Ovary (tissue), 7 donors: ENCODE measurements at regions not wholly inside any gene's neighbourhood (a gene's known extent, or its start where the extent isn't known, plus 50 kb on each side); places are given as distances from the start of the nearest gene placed in this dataset.

ENCODE experiments used
- DNase-seq, 5 donors: peaks; one replicate each; pipeline ENCODE4 v3.0.0-alpha.2; 2019 to 2020
- H3K27ac ChIP-seq, 2 donors: fragments of 200-600 bp; one replicate each; pipeline versions ENCODE4 v1.5.1 to v1.8.0; 2019 to 2022
- H3K27me3 ChIP-seq: fragments of 200-600 bp; one replicate; pipeline ENCODE4 v1.8.0; 2022
- H3K36me3 ChIP-seq: fragments of 200-600 bp; sonication (generic); one replicate; pipeline ENCODE4 v1.5.1; 2019
- H3K4me1 ChIP-seq: one replicate; pipeline ENCODE4 v1.8.1; 2013; ENCODE audit warnings: mild to moderate bottlenecking, moderate library complexity; ENCODE audit not compliant: insufficient read depth
- H3K4me3 ChIP-seq: fragments of 200-600 bp; sonication (generic); one replicate; pipeline ENCODE4 v1.5.1; 2017
- H3K9me3 ChIP-seq, 2 donors: fragments of 200-600 bp in 1 of 2; sonication (generic) in 1 of 2; one replicate each; pipeline versions ENCODE4 v1.5.1 to v1.8.1; 2013 to 2019; ENCODE audit warnings: mild to moderate bottlenecking in 1 of 2, moderate library complexity in 1 of 2
- EP300 ChIP-seq: sonication (generic); formaldehyde crosslinking; IDR thresholded peaks from one replicate; pipeline ENCODE4 v1.6.1; 2017; ENCODE audit warnings: antibody characterized with exemption
- POLR2A ChIP-seq: fragments of 450-650 bp; IDR thresholded peaks from one replicate; pipeline ENCODE4 v1.6.1; 2017; ENCODE audit warnings: antibody characterized with exemption, mild to moderate bottlenecking, moderate library complexity
- WGBS, 3 donors: extraction: QIAGEN DNeasy Blood & Tissue Kit in 1 of 3; methylation state at CpG; one replicate each; pipeline versions ENCODE4 v1.1.5 to v1.1.7; 2013 to 2017; 5-methylcytosine and 5-hydroxymethylcytosine counted together
- intact Hi-C, 4 donors: fragments of 100-400 bp; cut with DNase I; formaldehyde crosslinking; loops; one replicate each; pipeline versions ENCODE4 v1.11.0 to v1.15.1; 2022 to 2023
- TF ChIP-seq, protein P1 (sequence below), 3 donors: fragments of 450-650 bp in 2 of 3; fragments of 200-600 bp in 1 of 3; IDR thresholded peaks; one replicate each; pipeline versions ENCODE4 v1.5.1 to v1.8.0; 2016 to 2022; ENCODE audit warnings: antibody characterized with exemption in 3 of 3, mild to moderate bottlenecking in 1 of 3
- donor health status: DM: no; HTN: no; CAD: no; lungs with moderate emphysema.
- donor health status: DM: no; HTN: no; CAD: no.
- donor health status: Bipolar disorder and iron deficiency.
- donor health status: DM: no; HTN: no; CAD: no.
- donor health status: DM: yes; HTN: yes; CAD: no.

DNA sequence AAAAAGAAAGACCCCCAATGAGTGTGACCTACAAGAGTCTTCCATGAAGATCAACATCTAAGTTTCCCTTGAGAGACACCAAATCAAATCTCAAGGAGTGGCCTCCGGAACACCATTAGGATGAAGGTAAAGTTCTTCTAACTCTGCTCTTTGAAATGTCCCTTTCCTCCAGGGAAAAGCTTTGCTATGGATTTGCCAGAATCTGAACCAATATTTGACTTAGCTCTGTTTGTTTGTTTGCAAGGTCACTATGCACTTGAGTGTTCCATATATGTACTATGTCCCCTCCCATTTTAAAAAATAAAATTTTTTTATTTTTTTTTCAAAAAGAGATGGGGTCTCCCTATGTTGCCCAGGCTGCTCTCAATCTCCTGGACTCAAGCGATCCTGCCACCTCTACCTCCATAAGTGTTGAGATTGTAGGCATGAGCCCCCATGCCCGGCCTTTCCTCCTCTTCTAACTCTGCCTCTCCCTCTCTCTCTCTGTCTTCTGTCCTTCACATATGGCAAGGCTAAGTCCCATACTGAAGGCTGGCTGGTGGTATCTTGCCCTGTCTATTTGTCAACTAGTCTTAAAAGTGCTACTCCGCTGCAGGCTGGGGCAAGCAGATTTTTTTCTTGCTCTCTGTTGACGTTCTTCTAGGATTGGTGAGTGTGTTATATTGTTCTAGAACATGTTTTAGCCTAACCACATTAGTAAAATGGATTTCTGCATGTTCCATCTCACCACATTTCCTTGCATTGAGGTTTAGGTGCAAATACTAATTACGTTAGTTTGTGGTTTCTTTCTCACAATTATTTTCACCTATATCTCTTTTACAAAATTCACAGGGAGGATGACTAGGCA is 276.7 kb upstream of the DYNLRB2 start:
- H3K27me3 ChIP-seq: no peaks in the 10 kb centered on the region
- no peaks in the 10 kb centered on the region for H3K36me3 ChIP-seq
- no peak overlapping the region for H3K4me3 ChIP-seq
- intact Hi-C loops: no loop called here
- DNase-seq: no peak
- 92 to 94% (median 93%) methylated on average over 6 of the region's 6 CpGs for WGBS, 3 donors
- H3K27ac ChIP-seq: no peak overlapping the region
- H3K4me1 ChIP-seq: no peaks in the 10 kb centered on the region
- no peaks in the 10 kb centered on the region for H3K9me3 ChIP-seq
- TF ChIP-seq, protein P1, sequence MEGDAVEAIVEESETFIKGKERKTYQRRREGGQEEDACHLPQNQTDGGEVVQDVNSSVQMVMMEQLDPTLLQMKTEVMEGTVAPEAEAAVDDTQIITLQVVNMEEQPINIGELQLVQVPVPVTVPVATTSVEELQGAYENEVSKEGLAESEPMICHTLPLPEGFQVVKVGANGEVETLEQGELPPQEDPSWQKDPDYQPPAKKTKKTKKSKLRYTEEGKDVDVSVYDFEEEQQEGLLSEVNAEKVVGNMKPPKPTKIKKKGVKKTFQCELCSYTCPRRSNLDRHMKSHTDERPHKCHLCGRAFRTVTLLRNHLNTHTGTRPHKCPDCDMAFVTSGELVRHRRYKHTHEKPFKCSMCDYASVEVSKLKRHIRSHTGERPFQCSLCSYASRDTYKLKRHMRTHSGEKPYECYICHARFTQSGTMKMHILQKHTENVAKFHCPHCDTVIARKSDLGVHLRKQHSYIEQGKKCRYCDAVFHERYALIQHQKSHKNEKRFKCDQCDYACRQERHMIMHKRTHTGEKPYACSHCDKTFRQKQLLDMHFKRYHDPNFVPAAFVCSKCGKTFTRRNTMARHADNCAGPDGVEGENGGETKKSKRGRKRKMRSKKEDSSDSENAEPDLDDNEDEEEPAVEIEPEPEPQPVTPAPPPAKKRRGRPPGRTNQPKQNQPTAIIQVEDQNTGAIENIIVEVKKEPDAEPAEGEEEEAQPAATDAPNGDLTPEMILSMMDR (IDR thresholded peaks at IDR 0.05): no peak
- TF ChIP-seq EP300 (no peak), POLR2A (no peak)

DNA sequence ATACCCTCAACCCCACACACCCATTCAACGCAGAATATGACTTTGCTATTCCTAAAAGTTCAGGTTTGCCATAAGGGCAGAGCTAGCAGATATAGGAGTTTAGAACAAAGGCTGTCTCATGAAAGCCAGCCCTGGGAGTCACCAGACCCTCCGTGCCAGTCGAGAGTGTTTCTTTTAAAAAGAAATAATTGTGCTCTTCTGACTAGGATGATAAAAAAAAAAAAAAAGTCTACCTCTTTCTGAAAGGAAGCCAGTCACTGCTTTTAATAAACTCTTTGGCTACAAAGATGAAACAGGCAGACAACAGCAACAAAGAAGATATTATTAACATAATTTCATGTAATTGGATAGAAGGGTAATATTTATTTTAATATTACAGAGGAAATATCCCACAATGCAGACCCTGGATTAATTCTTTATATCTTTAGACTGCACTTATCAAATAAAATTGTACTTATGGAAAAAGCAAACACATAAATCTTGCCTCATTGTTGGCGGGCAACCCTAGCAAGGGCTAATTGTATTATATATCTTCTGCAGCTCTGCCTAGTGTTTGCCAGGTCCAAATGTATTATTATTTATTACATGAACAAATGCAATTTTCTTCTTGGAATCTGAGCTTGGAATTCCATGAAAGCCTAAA is 277.5 kb upstream of the DYNLRB2 start:
- DNase-seq: no peak
- 64 to 78% (median 74%) methylated on average over 4 of the region's 4 CpGs for WGBS, 3 donors

DNA sequence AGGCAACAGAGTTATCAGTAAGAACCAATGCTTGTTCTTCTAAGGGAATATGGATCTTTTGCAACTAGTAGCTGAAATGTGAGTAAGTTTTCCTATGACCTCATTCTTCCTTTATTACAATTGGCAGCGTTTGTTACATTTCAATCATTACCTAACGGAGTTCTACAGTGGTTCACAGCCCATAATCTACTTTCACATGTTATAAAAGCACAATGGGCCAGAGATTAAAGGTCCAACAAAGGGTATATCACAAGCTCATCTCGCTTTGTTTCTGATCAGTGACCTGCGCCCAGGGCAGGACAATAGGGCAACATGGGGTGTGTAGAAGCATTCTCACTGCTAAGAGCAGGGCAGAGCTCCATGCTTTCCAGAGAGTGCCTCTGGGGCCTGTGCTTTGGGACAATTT is 279.9 kb upstream of the DYNLRB2 start:
- Histone ChIP-seq H3K9me3 (no peaks in the 10 kb centered on the region), H3K4me3 (no peak overlapping the region), H3K27me3 (no peaks in the 10 kb centered on the region), H3K27ac (no peak overlapping the region), H3K4me1 (no peaks in the 10 kb centered on the region), H3K36me3 (no peaks in the 10 kb centered on the region)
- no peak for DNase-seq
- WGBS, 3 donors: 83 to 89% (median 84%) methylated on average over 4 of the region's 4 CpGs
- intact Hi-C loops: no loop called here
- no peak for TF ChIP-seq EP300
- TF ChIP-seq, protein P1 (IDR thresholded peaks at IDR 0.05): no peak
- TF ChIP-seq POLR2A: no peak

More for the DNA sequence above, 277.5 kb upstream of the DYNLRB2 start:
- H3K9me3 ChIP-seq: no peaks in the 10 kb centered on the region
- TF ChIP-seq EP300 (no peak), POLR2A (no peak)
- TF ChIP-seq, protein P1 (IDR thresholded peaks at IDR 0.05): no peak
- H3K27me3 ChIP-seq: no peaks in the 10 kb centered on the region
- H3K36me3 ChIP-seq: no peaks in the 10 kb centered on the region
- no peak overlapping the region for H3K27ac ChIP-seq
- no peak overlapping the region for H3K4me3 ChIP-seq
- H3K4me1 ChIP-seq: no peaks in the 10 kb centered on the region
- intact Hi-C loops: no loop called here

DNA sequence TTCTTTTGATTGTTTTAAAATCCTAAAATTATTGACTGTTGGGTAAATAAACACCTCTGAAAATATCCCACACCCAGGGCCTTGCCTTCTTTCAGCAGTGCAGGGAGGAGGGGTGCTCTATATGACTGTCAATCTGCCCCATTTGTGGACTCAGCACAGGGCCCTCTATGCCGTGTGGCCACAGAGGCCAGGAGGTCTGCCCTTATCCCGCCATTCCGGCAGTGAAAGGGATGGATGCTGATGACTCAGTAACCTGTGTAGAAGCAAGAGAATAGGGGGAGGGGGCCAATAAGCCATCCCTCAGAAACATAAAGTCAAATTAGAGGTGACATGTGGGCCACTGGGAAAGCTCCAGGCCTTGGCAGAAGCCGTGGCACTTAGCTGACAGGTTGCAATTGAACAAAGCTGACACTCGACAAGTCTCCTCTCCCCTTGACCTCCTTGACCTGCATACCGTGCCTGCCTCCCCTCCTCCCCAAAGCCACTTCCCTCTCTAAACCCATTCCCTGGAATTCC is 281.4 kb upstream of the DYNLRB2 start:
- Histone ChIP-seq H3K4me3 (no peak overlapping the region), H3K4me1 (no peaks in the 10 kb centered on the region), H3K27me3 (no peaks in the 10 kb centered on the region), H3K36me3 (no peaks in the 10 kb centered on the region), H3K9me3 (no peaks in the 10 kb centered on the region), H3K27ac (no peak overlapping the region)
- TF ChIP-seq, protein P1 (IDR thresholded peaks at IDR 0.05): no peak
- TF ChIP-seq POLR2A: no peak
- no peak for TF ChIP-seq EP300
- DNase-seq: no peak
- 67 to 78% (median 68%) methylated on average over 6 of the region's 6 CpGs for WGBS, 3 donors
- intact Hi-C loops: no loop called here
